ENCODE measurements at regions not wholly inside any gene's neighbourhood (a gene's known extent, or its start where the extent isn't known, plus 50 kb on each side); places are given as distances from the start of the nearest gene placed in this dataset.
"Not testable (repeated sequence)": the region's sequence is repeated elsewhere in the genome, so short reads cannot be mapped to it uniquely, and the experiment has no call there.

GRCh38 chr18:1104181-1104881 lies 199.7 kb downstream of the ADCYAP1 start:
- no peak for DNase-seq (ENCODE audit: low read depth in 3 of 3, low spot score in 1 of 3)

DNA sequence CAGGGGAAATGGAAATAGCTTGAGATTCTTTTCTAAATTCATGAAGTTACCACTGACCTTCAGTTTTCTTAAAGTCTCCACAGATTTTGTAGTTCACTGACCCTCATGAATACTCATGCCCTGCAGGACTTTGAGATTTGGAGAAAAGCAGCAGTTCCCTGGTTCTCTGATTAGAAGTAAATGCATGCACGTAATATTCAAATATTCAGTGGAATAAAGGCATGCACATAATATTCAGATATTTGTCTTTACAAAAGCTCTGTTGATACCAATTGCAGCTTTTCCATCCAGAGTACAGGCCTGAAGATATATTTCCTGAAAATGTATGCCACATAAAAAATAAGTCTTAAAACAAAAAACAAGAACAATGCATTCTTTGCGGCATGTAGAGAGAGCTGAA lies 219.8 kb downstream of the ADCYAP1 start:
- DNase-seq (ENCODE audit: low read depth in 3 of 3, low spot score in 1 of 3), result no peak

GRCh38 chr18:1133541-1133940 lies 228.9 kb downstream of the ADCYAP1 start:
- no peak for DNase-seq (ENCODE audit: low read depth in 3 of 3, low spot score in 1 of 3)

- no peak for DNase-seq (ENCODE audit: low read depth in 3 of 3, low spot score in 1 of 3)
These were observed 243.1 kb downstream of the ADCYAP1 start for GRCh38 chr18:1147730-1148129.

DNA sequence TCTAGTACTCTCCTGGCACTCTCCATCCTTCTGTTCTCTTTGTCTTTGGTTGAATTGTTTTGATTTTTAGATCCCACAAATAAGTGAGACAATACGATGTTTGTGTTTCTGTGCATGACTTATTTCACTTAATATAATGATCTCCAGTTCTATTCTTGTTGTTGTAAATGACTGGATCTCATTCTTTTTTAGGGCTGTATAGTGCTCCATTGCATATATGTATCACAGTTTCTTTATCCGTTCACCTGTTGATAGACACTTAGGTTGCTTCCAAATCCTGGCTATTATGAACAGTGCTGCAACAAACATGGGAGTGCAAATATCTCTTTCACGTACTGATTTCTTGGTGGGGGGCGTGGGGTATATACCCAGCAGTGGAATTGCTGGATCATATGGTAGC lies 245.0 kb downstream of the ADCYAP1 start:
- no peak for DNase-seq (ENCODE audit: low read depth in 3 of 3, low spot score in 1 of 3)

- no peak for DNase-seq (ENCODE audit: low read depth in 3 of 3, low spot score in 1 of 3)
These were observed 245.7 kb downstream of the ADCYAP1 start for GRCh38 chr18:1150344-1150743.

DNA sequence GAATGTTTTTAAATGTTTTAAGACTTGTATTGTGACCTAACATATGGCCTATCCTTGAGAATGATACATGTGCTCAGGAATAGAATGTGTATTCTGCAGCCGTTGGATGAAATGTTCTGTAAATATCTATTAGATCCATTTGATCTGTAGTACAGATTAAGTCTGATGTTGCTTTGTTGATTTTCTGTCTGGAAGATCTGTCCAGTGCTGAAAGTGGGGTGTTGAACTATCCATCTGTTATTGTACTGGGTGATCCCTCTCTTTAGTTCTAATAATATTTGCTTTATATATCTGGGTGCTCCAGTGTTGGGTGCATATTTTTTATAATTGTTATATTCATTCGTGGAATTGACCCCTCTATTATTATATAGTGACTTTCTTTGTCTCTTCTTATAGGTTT lies 248.3 kb downstream of the ADCYAP1 start:
- DNase-seq (ENCODE audit: low read depth in 3 of 3, low spot score in 1 of 3), result not testable (repeated sequence)

DNA sequence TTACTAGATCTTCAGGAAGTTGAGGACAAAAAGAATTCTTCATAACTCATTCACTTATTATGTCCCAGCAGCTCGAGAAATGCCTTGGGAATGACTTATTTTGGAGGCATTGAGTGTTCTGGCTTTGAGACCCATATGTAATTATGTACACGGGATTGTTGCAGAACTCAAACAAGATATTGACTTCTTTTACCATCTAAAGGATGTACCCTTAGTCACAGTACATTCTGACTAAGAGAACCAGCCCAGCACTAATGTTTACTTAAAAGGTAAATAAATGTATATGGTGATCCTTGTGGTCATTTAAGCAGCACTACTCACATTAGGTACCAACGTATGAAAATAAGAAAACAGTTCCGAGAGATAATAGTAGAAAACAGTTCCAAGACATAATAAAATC lies 268.9 kb downstream of the ADCYAP1 start:
- no peak for DNase-seq (ENCODE audit: low read depth in 3 of 3, low spot score in 1 of 3)

- DNase-seq (ENCODE audit: low read depth in 3 of 3, low spot score in 1 of 3), result no peak
These were observed 272.6 kb downstream of the ADCYAP1 start for GRCh38 chr18:1177232-1177631.

GRCh38 chr18:1191341-1191740 lies 286.7 kb downstream of the ADCYAP1 start:
- DNase-seq (ENCODE audit: low read depth in 3 of 3, low spot score in 1 of 3), result no peak

DNA sequence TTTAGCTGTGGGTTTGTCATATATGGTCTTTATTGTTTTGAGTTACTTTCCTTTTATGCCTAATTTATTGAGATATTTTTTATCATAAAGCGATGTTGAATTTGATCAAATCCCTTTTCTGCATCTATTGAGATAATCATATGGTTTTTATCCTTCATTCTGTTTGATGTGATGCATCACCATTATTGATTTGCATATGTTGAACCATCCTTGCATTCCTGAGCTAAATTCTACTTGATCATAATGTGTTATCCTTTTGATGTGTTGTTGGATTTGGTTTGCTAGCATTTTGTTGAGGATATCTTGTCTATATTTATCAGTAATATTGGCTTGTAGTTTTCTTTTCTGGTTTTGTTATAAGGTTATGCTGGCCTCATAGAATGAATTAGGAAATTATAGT lies 308.5 kb downstream of the ADCYAP1 start:
- DNase-seq (ENCODE audit: low read depth in 3 of 3, low spot score in 1 of 3), result no peak

GRCh38 chr18:1222880-1223279 lies 318.2 kb downstream of the ADCYAP1 start:
- DNase-seq (ENCODE audit: low read depth in 3 of 3, low spot score in 1 of 3), result no peak

GRCh38 chr18:1227025-1227424 lies 322.4 kb downstream of the ADCYAP1 start:
- DNase-seq (ENCODE audit: low read depth in 3 of 3, low spot score in 1 of 3), result no peak

DNA sequence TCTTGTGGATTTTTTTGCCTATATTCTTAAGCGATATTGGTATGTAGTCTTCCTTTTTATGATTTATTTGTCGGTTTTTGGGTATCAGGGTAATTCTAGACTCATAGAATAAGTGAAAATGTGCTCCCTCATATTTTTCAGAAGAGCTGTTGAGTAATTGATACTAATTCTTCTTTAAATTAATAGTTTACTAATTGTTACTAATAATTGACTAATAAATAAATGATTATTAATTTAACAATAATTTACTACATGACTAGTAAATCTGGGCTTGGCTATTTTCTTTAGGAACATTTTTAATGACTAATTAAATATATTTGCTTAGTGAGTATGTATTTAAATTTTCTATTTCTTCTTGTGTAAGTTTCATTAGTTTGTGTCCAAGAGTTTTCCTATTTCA lies 325.0 kb downstream of the ADCYAP1 start:
- no peak for DNase-seq (ENCODE audit: low read depth in 3 of 3, low spot score in 1 of 3)

- no peak for DNase-seq (ENCODE audit: low read depth in 3 of 3, low spot score in 1 of 3)
These were observed 328.2 kb downstream of the ADCYAP1 start for GRCh38 chr18:1232867-1233266.

- no peak for DNase-seq (ENCODE audit: low read depth in 3 of 3, low spot score in 1 of 3)
These were observed 336.0 kb downstream of the ADCYAP1 start for GRCh38 chr18:1240701-1241100.

DNA sequence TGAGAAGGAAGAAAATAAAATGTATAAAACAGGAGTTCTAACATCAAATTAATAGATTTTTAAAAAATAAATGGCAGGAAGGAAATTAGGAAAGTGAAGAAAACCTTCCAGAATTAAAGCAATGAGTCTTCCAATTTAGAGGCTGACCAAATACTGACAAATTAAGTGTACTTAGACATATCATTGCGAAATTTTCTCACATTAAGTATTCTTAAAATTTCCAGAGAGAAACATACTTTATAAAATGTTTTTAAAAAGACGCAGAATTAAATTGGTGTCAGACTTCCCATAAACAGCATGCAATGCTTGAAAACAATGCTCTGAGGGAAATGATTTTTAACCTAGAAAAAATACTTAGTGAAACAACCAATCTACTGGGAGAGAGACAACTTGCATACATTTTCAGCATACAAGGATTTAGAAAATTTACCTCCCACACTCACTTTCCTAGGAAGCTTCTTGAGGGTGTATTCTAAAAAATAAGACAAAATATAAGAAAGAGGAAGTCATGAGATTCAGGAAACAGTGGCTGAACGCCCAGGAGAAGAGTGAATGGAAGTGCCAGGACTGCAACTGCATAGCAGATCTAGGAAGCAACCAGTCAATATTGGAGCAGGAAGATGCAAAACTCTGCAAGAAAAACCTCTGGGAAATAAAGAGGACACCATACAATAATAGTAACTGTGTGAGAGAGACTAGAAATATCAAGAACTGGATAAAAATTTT lies 339.9 kb downstream of the ADCYAP1 start:
- DNase-seq (ENCODE audit: low read depth in 3 of 3, low spot score in 1 of 3), result no peak

DNA sequence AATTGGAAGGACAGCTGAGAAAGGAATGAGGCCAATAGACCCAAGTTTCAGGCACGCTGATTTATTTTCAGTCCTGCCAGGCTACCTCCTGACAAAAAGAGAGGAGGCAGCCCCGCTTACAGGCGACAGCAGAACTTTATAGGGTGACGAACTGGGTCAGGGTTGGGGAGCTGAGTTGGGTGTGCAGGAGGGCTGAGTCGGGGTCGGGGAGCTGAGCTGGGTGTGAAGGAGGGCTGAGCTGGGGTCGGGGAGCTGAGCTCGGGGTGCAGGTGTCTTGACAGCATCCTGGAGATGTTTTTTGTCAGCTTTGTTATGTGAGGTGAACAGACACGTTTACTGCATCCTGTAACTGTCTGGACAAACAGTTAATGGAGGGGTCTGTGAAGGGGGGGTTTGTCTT lies 342.2 kb downstream of the ADCYAP1 start:
- no peak for DNase-seq (ENCODE audit: low read depth in 3 of 3, low spot score in 1 of 3)

- DNase-seq (ENCODE audit: low read depth in 3 of 3, low spot score in 1 of 3), result no peak
These were observed 347.9 kb downstream of the ADCYAP1 start for GRCh38 chr18:1252534-1252933.

- DNase-seq (ENCODE audit: low read depth in 3 of 3, low spot score in 1 of 3), result no peak
These were observed 348.3 kb downstream of the ADCYAP1 start for GRCh38 chr18:1252936-1253335.

- no peak for DNase-seq (ENCODE audit: low read depth in 3 of 3, low spot score in 1 of 3)
These were observed 349.2 kb downstream of the ADCYAP1 start for GRCh38 chr18:1253827-1254226.

GRCh38 chr18:1261054-1261453 lies 356.4 kb downstream of the ADCYAP1 start:
- DNase-seq (ENCODE audit: low read depth in 3 of 3, low spot score in 1 of 3), result no peak

- DNase-seq (ENCODE audit: low read depth in 3 of 3, low spot score in 1 of 3), result no peak
These were observed 362.4 kb downstream of the ADCYAP1 start for GRCh38 chr18:1267021-1267420.
